HG03442 (cell line): ENCODE measurements at regions not wholly inside any gene's neighbourhood (a gene's known extent, or its start where the extent isn't known, plus 50 kb on each side); places are given as distances from the start of the nearest gene placed in this dataset.
"Not testable (repeated sequence)": the region's sequence is repeated elsewhere in the genome, so short reads cannot be mapped to it uniquely, and the experiment has no call there.

Experiments used
- ATAC-seq: cut with Tn5 transposase; IDR thresholded peaks from one replicate; pipeline ENCODE4 v1.9.1; 2021; ENCODE audit warnings: mild to moderate bottlenecking, moderate library complexity; ENCODE audit not compliant: unreplicated experiment

- no peak for ATAC-seq
These were observed 176.6 kb downstream of the JCAD start for GRCh38 chr10:29882766-29883165.

GRCh38 chr10:29881811-29882210, 177.6 kb downstream of the JCAD start:
- no peak for ATAC-seq

- no peak for ATAC-seq
These were observed 178.0 kb downstream of the JCAD start for GRCh38 chr10:29881336-29881771.

- no peak for ATAC-seq
These were observed 178.5 kb downstream of the JCAD start for GRCh38 chr10:29880856-29881255.

- no peak for ATAC-seq
These were observed 179.5 kb downstream of the JCAD start for GRCh38 chr10:29879862-29880261.

- no peak for ATAC-seq
These were observed 180.9 kb downstream of the JCAD start for GRCh38 chr10:29878492-29878891.

- no peak for ATAC-seq
These were observed 181.4 kb downstream of the JCAD start for GRCh38 chr10:29877793-29878491.

GRCh38 chr10:29876008-29876555, 183.3 kb downstream of the JCAD start:
- no peak for ATAC-seq

GRCh38 chr10:29874606-29875269, 184.6 kb downstream of the JCAD start:
- no peak for ATAC-seq

- ATAC-seq: no peak
These were observed 185.4 kb downstream of the JCAD start for GRCh38 chr10:29873941-29874484.

GRCh38 chr10:29870522-29871044, 188.8 kb downstream of the JCAD start:
- ATAC-seq: no peak

- ATAC-seq: no peak
These were observed 189.8 kb downstream of the JCAD start for GRCh38 chr10:29869593-29869992.

GRCh38 chr10:29866356-29866755, 193.0 kb downstream of the JCAD start:
- ATAC-seq: no peak

- ATAC-seq: no peak
These were observed 193.6 kb downstream of the JCAD start for GRCh38 chr10:29865700-29866355.

GRCh38 chr10:29862923-29863614, 196.3 kb downstream of the JCAD start:
- ATAC-seq: no peak

- no peak for ATAC-seq
These were observed 197.4 kb downstream of the JCAD start for GRCh38 chr10:29861811-29862505.

- ATAC-seq: not testable (repeated sequence)
These were observed 198.2 kb downstream of the JCAD start for GRCh38 chr10:29861231-29861630.

- no peak for ATAC-seq
These were observed 199.2 kb downstream of the JCAD start for GRCh38 chr10:29860166-29860565.

GRCh38 chr10:29859521-29860130, 199.8 kb downstream of the JCAD start:
- no peak for ATAC-seq
